ENCODE measurements at regions not wholly inside any gene's neighbourhood (a gene's known extent, or its start where the extent isn't known, plus 50 kb on each side); places are given as distances from the start of the nearest gene placed in this dataset.

GRCh38 chr3:194261581-194262063 lies 89.5 kb downstream of the CPN2 start:
- TF ChIP-seq, protein P1, sequence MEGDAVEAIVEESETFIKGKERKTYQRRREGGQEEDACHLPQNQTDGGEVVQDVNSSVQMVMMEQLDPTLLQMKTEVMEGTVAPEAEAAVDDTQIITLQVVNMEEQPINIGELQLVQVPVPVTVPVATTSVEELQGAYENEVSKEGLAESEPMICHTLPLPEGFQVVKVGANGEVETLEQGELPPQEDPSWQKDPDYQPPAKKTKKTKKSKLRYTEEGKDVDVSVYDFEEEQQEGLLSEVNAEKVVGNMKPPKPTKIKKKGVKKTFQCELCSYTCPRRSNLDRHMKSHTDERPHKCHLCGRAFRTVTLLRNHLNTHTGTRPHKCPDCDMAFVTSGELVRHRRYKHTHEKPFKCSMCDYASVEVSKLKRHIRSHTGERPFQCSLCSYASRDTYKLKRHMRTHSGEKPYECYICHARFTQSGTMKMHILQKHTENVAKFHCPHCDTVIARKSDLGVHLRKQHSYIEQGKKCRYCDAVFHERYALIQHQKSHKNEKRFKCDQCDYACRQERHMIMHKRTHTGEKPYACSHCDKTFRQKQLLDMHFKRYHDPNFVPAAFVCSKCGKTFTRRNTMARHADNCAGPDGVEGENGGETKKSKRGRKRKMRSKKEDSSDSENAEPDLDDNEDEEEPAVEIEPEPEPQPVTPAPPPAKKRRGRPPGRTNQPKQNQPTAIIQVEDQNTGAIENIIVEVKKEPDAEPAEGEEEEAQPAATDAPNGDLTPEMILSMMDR (IDR thresholded peaks at IDR 0.05 in 4 of 5, conservative IDR thresholded peaks at IDR 0.05 in 1 of 5), result no peak
- no peak for TF ChIP-seq POLR2A (IDR thresholded peaks at IDR 0.05)

Measured in gastrocnemius medialis (tissue), 4 donors.